ENCODE measurements at regions not wholly inside any gene's neighbourhood (a gene's known extent, or its start where the extent isn't known, plus 50 kb on each side); places are given as distances from the start of the nearest gene placed in this dataset.
"Not testable (repeated sequence)": the region's sequence is repeated elsewhere in the genome, so short reads cannot be mapped to it uniquely, and the experiment has no call there.

DNA sequence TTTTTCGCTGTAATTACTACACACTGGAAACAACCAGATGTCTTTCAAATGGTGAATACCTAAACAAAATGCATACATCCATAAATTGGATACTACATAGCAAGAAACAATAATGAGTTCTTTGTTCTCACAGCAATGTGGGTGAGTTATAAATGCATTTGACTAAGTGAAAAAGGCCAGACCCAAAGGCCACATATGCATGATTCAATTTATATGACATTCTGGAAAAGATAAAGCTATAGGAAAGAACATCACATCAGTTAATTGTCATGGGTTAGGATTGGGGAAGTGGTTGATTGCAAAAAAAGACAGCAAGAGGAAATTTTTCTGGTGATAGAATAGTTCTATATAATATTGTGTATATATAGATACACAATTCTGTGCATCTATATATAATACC is 198.9 kb downstream of the CYLC2 start:
- DNase-seq (ENCODE audit: low spot score in 2 of 2) (no peak), ATAC-seq (ENCODE audit: low read depth) (no peak)
- Mint-ChIP-seq H3K4me3 (no peak overlapping the region), H3K4me1 (no peaks in the 10 kb centered on the region), H3K27me3 (no peaks in the 10 kb centered on the region), H3K36me3 (no peaks in the 10 kb centered on the region), H3K27ac (no peak overlapping the region), H3K9me3 (no peaks in the 10 kb centered on the region)

DNA sequence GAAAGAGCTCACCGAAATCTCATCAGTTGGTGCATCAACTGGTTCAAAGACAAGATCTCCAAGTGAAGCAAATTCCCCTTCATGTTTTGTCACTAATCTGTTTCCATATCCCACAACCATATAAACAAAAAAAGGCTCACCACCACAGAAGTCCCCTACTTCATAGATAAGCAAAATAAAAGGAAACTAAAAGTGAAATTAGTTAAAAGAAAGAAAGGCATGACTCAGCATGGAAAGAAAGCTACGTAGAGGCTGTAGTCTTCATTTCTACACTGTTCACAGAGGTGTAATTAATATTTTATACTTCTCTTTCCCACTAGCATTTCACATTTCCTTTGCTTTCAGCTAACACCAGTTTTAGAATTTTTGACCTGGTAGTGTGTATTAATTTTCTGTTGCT is 208.0 kb downstream of the CYLC2 start:
- no peak overlapping the region for H3K27ac Mint-ChIP-seq
- ATAC-seq (ENCODE audit: low read depth): no peak

DNA sequence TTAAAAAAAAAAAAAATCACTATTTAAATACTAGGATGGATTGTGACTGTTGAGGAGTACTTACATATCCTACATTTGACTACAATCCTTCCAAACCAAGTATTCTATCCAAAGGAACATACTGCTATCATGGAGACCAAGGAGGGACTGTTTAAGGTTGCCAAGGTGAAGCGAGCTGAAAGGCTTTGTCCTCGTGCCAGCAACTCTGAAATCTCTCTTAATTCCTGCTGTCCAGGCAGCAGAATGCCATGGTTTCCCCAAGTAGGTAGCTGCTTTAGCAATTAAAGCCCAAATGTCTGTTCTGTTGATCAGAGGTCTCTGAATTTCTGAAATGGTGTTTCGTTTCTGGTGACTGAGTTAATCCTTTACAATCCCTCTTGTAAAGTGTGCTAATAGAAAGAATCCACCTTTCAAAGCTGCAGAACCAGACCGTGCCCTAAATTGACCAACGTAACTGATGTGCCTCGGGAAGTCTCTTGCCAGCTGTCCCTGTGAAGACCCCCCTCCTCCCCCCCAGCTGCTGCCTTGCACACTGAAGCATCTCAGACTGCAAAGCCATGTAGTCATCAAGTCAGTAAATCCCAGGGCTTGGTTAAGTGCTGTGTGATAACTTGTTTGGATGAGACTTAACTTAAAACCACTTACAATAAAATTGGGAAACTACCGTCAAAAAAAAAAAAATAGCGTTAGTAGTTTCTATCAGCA is 210.9 kb downstream of the CYLC2 start:
- H3K27ac Mint-ChIP-seq; DNase-seq (ENCODE audit: low spot score in 2 of 2); H3K4me3 Mint-ChIP-seq; H3K9me3 Mint-ChIP-seq; ATAC-seq (ENCODE audit: low read depth); H3K4me1 Mint-ChIP-seq; H3K36me3 Mint-ChIP-seq; H3K27me3 Mint-ChIP-seq: not testable (repeated sequence)

More for the DNA sequence above, 208.0 kb downstream of the CYLC2 start:
- no peaks in the 10 kb centered on the region for H3K36me3 Mint-ChIP-seq
- no peak overlapping the region for H3K4me3 Mint-ChIP-seq
- H3K4me1 Mint-ChIP-seq: no peaks in the 10 kb centered on the region
- H3K27me3 Mint-ChIP-seq: no peaks in the 10 kb centered on the region
- DNase-seq (ENCODE audit: low spot score in 2 of 2): no peak
- H3K9me3 Mint-ChIP-seq: no peaks in the 10 kb centered on the region

DNA sequence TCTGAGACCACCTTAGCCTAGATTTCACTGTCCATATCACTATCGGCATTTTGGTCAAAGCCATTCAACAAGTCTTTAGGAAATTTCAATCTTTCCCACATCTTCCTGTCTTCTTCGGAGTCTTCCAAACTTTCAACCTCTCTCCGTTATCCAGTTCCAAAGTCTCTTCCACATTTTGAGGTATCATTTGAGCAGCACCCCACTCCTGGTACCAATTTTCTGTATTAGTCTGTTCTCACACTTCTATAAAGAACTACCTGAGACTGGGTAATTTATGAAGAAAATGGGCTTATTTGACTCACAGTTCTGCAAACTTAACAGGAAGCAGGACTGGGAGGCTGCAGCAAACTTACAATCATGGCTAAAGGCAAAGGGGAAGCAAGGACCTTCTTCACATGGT is 215.5 kb downstream of the CYLC2 start:
- H3K9me3 Mint-ChIP-seq: peaks cover 9% of the 10 kb centered on the region
- ATAC-seq (ENCODE audit: low read depth) (no peak), DNase-seq (ENCODE audit: low spot score in 2 of 2) (no peak)
- H3K27ac Mint-ChIP-seq: no peak overlapping the region
- no peaks in the 10 kb centered on the region for H3K27me3 Mint-ChIP-seq
- no peaks in the 10 kb centered on the region for H3K4me1 Mint-ChIP-seq
- H3K36me3 Mint-ChIP-seq: no peaks in the 10 kb centered on the region
- no peak overlapping the region for H3K4me3 Mint-ChIP-seq

DNA sequence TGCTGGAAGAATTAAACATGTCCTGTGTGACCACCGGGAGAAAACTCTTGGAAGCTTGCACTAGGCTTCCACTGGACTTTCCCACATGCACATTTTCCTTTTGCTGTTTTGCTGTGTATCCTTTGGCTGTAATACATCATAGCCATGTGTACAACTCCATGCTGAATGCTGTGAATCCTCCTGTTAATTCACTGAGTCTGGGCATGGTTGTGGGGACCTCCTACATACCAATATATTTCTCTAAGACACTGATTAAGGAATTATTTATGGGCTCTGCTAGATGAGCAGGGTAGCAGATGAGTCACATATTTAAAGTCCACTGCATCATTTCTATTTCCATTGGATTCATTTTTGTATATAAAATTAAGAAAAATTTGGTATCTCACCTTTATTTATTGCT is 220.1 kb downstream of the CYLC2 start:
- Mint-ChIP-seq H3K27me3 (no peaks in the 10 kb centered on the region), H3K4me1 (no peaks in the 10 kb centered on the region), H3K27ac (no peak overlapping the region), H3K36me3 (no peaks in the 10 kb centered on the region), H3K4me3 (no peak overlapping the region), H3K9me3 (peaks cover 6% of the 10 kb centered on the region)
- DNase-seq (ENCODE audit: low spot score in 2 of 2): no peak
- no peak for ATAC-seq (ENCODE audit: low read depth)

DNA sequence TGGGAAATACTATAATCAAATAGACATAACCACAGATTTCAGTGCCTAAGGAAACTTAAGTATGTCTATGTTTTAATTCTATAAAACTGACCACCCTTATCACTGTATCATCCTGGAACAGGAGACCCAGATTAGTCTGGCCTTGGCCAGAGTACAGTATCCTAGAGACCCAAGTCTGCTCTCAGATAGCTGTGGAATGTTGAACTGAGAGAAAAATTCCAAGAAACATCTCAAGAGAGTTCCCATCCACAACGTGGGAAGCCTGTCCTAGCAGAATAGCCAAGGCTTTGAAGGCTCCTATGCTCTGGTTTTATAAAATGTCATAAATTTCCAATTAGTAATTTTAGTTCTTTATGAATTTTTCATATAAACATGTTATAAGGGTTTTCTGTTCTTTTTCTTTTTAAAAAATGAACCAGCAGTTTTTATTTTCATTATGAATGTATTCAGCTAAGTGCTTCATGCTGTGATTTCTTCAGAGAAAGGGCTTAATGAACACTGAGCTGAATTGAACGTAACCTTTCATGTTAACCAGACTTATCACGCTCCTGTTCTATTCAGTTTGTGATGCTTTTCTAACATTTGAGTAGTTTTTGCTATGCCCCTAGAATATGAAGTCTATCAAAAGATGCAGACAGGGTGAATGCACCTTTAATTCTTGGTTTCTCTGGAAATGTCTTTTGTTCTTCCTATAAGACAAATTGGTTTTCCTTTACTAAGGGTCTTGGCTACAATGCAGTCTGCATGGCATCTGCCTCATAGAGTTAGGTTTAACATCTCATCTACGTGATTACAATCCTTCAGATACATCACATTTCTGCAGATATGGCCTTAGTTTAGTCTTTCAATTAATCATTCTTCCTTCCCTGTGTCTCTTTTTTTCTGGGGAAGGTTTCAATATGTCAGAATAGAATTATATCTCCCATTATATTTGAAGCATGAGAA is 230.8 kb downstream of the CYLC2 start:
- H3K36me3 Mint-ChIP-seq: no peaks in the 10 kb centered on the region
- H3K27ac Mint-ChIP-seq: no peak overlapping the region
- no peaks in the 10 kb centered on the region for H3K27me3 Mint-ChIP-seq
- H3K9me3 Mint-ChIP-seq: peaks cover 2% of the 10 kb centered on the region
- no peaks in the 10 kb centered on the region for H3K4me1 Mint-ChIP-seq
- no peak for DNase-seq (ENCODE audit: low spot score in 2 of 2)
- no peak overlapping the region for H3K4me3 Mint-ChIP-seq
- no peak for ATAC-seq (ENCODE audit: low read depth)

DNA sequence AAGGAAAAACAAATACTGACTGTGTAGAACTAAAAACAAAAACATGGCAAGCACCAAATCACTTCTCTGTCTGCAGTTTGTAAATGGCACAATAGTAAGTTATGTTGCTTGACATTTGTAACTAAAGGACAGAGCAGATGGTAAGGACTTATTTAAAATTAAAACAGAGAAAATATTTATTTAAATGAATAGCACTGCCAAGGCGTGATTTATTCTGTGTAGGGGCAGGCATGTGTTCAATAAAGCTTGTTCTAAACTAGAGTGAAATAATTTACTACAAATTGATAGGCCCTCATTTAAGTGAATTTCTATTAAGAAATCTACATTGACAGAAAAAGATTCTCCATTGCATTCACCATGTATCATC is 231.5 kb downstream of the CYLC2 start:
- ATAC-seq (ENCODE audit: low read depth) (no peak), DNase-seq (ENCODE audit: low spot score in 2 of 2) (no peak)
- H3K9me3 Mint-ChIP-seq: peaks cover 2% of the 10 kb centered on the region
- H3K4me3 Mint-ChIP-seq: no peak overlapping the region
- H3K27ac Mint-ChIP-seq: no peak overlapping the region
- no peaks in the 10 kb centered on the region for H3K36me3 Mint-ChIP-seq
- H3K4me1 Mint-ChIP-seq: no peaks in the 10 kb centered on the region
- H3K27me3 Mint-ChIP-seq: no peaks in the 10 kb centered on the region

DNA sequence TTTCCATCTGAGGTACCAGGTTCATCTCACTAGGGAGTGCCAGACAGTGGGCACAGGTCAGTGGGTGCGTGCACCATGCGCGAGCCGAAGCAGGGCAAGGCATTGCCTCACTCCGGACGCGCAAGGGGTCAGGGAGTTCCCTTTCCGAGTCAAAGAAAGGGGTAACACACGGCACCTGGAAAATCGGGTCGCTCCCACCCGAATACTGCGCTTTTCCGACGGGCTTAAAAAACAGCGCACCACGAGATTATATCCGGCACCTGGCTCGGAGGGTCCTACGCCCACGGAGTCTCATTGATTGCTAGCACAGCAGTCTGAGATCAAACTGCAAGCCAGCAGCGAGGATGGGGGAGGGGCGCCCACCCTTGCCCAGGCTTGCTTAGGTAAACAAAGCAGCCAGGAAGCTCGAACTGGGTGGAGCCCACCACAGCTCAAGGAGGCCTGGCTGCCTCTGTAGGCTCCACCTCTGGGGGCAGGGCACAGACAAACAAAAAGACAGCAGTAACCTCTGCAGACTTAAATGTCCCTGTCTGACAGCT is 242.5 kb downstream of the CYLC2 start:
- not testable (repeated sequence) for DNase-seq (ENCODE audit: low spot score in 2 of 2)

DNA sequence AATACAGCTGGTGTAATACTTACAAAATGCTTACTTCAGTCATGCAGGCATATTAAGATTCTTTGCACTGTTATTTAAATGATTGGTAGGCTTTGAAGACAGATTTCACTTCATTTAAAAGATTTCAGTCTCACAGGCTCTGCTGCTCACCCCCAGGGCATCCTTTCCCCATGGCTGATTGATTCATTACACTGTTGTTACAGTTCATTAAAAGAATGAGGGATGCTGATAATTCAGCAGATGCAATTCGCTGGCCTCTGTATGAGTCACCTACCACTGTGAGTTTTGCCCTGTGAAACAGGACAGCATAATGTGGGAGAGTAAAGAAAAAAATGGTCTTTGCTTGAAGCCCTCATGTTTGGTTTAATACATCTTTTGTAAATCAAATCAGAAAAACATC is 246.9 kb downstream of the CYLC2 start:
- Mint-ChIP-seq H3K36me3 (no peaks in the 10 kb centered on the region), H3K4me3 (no peak overlapping the region), H3K4me1 (no peaks in the 10 kb centered on the region), H3K27me3 (no peaks in the 10 kb centered on the region), H3K27ac (no peak overlapping the region), H3K9me3 (peaks cover 2% of the 10 kb centered on the region)
- DNase-seq (ENCODE audit: low spot score in 2 of 2) (no peak), ATAC-seq (ENCODE audit: low read depth) (no peak)

More for the DNA sequence above, 242.5 kb downstream of the CYLC2 start:
- H3K27me3 Mint-ChIP-seq; H3K4me3 Mint-ChIP-seq; H3K36me3 Mint-ChIP-seq; H3K9me3 Mint-ChIP-seq; ATAC-seq (ENCODE audit: low read depth); H3K27ac Mint-ChIP-seq; H3K4me1 Mint-ChIP-seq: not testable (repeated sequence)

DNA sequence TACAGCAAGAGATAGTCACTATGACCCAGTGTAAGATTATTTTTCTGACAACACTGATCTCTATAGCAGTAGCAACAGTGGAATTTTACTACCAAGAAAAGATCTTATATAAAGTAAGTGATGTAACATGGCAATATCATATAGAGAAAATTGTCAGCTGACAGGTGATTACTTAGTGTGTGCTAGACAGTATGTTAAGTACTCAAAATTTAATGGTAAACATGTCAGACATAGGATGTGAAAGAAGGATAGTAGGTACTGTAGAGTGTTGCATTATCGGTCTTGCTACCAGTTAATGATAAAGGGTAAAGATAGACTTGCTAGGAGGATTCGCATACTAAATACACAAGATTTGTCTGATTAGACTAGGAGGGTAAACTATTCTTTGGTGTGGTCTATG is 247.4 kb downstream of the CYLC2 start:
- Mint-ChIP-seq H3K4me1 (no peaks in the 10 kb centered on the region), H3K27ac (no peak overlapping the region), H3K27me3 (no peaks in the 10 kb centered on the region), H3K36me3 (no peaks in the 10 kb centered on the region), H3K9me3 (peaks cover 3% of the 10 kb centered on the region), H3K4me3 (no peak overlapping the region)
- ATAC-seq (ENCODE audit: low read depth) (no peak), DNase-seq (ENCODE audit: low spot score in 2 of 2) (no peak)

DNA sequence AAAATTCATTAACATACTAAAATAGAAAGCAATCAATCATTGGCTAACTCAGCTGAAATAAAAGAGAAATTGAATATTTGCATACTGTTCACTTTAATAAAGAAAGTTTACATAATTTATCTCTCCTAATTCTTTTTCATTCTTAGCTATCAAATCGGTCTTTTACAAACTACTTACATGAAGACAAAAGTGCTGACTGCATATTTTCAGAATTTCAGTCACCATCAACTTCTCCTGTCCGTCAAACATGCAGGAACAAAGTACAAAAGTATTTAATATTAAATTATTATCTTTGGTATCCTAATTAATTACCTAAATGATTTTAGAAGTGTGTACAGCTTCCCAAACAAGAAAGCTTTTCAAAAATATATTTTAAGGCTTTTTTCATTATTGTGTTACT is 248.4 kb downstream of the CYLC2 start:
- no peaks in the 10 kb centered on the region for H3K27me3 Mint-ChIP-seq
- no peak for DNase-seq (ENCODE audit: low spot score in 2 of 2)
- peaks cover 3% of the 10 kb centered on the region for H3K9me3 Mint-ChIP-seq
- H3K36me3 Mint-ChIP-seq: no peaks in the 10 kb centered on the region
- no peak for ATAC-seq (ENCODE audit: low read depth)
- no peak overlapping the region for H3K27ac Mint-ChIP-seq
- H3K4me3 Mint-ChIP-seq: no peak overlapping the region
- H3K4me1 Mint-ChIP-seq: no peaks in the 10 kb centered on the region

DNA sequence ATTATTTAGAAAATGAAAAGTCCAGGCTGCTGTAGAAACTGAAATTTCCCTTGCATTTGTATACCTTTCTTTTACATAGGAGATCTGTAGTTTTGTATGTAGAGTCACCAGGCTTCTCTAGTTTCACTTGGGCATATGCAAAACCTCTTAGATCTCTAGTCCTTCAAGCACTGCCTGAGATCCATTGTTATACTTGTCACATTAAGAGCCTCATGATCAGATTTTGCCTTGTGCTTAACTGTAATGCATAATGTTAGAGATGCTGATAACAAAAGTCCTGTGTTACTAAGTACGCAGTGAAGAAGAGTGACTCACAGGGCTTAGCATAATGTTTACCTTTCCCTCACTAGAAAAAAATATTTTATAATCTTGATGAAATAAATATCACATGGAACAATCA is 250.2 kb downstream of the CYLC2 start:
- Mint-ChIP-seq H3K27ac (no peak overlapping the region), H3K27me3 (no peaks in the 10 kb centered on the region), H3K36me3 (no peaks in the 10 kb centered on the region), H3K9me3 (peaks cover 3% of the 10 kb centered on the region), H3K4me1 (no peaks in the 10 kb centered on the region), H3K4me3 (no peak overlapping the region)
- DNase-seq (ENCODE audit: low spot score in 2 of 2) (no peak), ATAC-seq (ENCODE audit: low read depth) (no peak)

DNA sequence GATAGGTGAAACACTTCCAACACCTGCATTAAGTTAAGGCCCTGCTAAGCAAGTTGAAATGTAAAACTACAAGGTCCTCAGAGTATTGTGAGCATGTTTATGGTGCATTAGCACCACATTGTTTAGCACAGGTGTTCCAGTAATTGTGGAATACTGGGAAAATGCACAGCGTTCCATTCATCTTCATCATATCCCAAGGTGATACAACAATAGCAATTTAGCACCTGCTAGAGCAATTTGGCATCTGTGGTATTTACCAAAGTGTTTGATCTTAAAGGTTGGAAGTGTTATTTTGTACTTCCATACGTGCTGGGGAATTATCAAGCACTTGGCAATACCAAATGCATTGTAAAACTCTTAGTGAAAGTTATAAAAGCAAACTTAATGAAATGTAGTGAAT is 266.8 kb downstream of the CYLC2 start:
- Mint-ChIP-seq H3K9me3 (peaks cover 6% of the 10 kb centered on the region), H3K4me3 (no peak overlapping the region), H3K27me3 (no peaks in the 10 kb centered on the region), H3K36me3 (no peaks in the 10 kb centered on the region), H3K4me1 (no peaks in the 10 kb centered on the region), H3K27ac (no peak overlapping the region)
- DNase-seq (ENCODE audit: low spot score in 2 of 2): no peak
- ATAC-seq (ENCODE audit: low read depth): no peak

DNA sequence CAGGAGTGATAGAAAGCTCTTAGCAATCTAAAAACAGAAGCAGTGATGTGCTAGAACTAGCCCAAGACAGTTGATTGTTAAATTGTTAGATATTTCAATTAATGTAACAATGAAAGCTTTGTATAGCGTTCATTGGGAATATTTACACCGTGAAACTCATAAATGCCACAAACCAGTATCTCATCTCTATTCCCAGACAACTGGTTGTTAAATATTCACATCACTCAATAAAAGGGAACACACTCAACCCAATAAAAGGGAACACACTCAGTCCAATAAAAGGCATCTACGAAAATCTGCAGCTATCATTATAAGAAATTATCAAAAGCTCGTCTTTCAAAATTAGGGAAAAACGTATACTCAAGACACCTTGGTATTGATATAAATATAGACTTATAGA is 270.9 kb downstream of the CYLC2 start:
- Mint-ChIP-seq H3K9me3 (peaks cover 2% of the 10 kb centered on the region), H3K36me3 (no peaks in the 10 kb centered on the region), H3K4me3 (no peak overlapping the region), H3K27ac (no peak overlapping the region), H3K4me1 (no peaks in the 10 kb centered on the region), H3K27me3 (no peaks in the 10 kb centered on the region)
- ATAC-seq (ENCODE audit: low read depth): no peak
- no peak for DNase-seq (ENCODE audit: low spot score in 2 of 2)
